ENCODE measurements at regions not wholly inside any gene's neighbourhood (a gene's known extent, or its start where the extent isn't known, plus 50 kb on each side); places are given as distances from the start of the nearest gene placed in this dataset.

DNA sequence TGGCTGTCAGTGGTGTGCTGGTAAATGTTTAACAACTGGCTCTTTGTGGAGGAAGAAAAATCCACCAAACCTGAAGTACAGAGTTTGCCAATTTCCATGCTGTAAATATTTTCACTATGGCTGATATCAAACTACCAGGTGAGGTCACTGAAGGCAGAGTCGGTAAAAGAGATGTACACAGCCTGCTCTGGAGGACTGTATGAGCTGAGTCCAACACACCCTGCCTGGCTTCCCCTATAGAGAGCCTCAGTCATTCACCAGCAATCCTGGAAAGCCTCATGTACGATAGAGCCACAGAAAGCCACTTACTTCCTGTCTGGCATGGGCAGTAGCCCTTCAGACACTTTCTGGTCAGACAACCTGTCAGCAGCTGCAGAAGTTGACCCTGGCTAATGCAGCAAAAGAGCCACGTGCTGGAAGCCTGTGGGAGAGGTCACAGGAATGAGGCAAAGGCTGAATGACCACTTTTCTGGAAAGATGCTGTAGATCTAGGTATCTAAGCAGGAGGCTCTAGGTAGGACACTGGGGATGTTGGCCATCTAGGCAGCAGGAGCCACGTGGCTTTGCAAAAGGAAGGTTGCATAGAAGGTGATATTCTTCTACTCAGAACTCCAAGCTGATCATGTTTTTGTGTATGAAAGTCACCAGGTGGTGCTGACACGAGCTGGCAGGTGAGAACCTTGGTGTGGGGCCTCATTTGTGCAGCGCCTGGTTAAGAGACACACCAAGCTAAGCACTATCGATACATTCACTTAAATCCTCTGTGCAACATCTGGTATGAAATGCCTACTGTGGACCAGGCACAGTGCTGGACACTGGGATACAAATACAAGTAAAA is 553.9 kb downstream of the VRK1 start:
- H3K36me3 ChIP-seq (ENCODE audit: insufficient read depth in 1 of 2, low read depth in 1 of 2), result no peaks in the 10 kb centered on the region
- H3K27ac ChIP-seq, result no peak overlapping the region
- H3K4me3 ChIP-seq, result no peak overlapping the region
- no peak for ATAC-seq
- H3K4me1 ChIP-seq, result no peaks in the 10 kb centered on the region
- no peaks in the 10 kb centered on the region for H3K27me3 ChIP-seq (ENCODE audit: insufficient read depth in 3 of 3, low read length in 2 of 3)
- TF ChIP-seq, protein P1, sequence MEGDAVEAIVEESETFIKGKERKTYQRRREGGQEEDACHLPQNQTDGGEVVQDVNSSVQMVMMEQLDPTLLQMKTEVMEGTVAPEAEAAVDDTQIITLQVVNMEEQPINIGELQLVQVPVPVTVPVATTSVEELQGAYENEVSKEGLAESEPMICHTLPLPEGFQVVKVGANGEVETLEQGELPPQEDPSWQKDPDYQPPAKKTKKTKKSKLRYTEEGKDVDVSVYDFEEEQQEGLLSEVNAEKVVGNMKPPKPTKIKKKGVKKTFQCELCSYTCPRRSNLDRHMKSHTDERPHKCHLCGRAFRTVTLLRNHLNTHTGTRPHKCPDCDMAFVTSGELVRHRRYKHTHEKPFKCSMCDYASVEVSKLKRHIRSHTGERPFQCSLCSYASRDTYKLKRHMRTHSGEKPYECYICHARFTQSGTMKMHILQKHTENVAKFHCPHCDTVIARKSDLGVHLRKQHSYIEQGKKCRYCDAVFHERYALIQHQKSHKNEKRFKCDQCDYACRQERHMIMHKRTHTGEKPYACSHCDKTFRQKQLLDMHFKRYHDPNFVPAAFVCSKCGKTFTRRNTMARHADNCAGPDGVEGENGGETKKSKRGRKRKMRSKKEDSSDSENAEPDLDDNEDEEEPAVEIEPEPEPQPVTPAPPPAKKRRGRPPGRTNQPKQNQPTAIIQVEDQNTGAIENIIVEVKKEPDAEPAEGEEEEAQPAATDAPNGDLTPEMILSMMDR (IDR thresholded peaks at IDR 0.05), result no peak
- DNase-seq, result no peak
- 50 to 57% (median 56%) methylated on average over 7 of the region's 7 CpGs for WGBS, 3 donors
- H3K9me3 ChIP-seq, result no peaks in the 10 kb centered on the region
- intact Hi-C loops (cut with DNase I), result no loop called here

GRCh38 chr14:97353102-97353501 is 555.9 kb downstream of the VRK1 start:
- no peaks in the 10 kb centered on the region for H3K36me3 ChIP-seq (ENCODE audit: insufficient read depth in 1 of 2, low read depth in 1 of 2)
- DNase-seq (no peak), ATAC-seq (no peak)
- H3K4me3 ChIP-seq, result no peak overlapping the region
- intact Hi-C loops (cut with DNase I), result no loop called here
- WGBS, 3 donors, result 75 to 79% (median 78%) methylated on average over 5 of the region's 5 CpGs
- no peaks in the 10 kb centered on the region for H3K4me1 ChIP-seq
- no peaks in the 10 kb centered on the region for H3K27me3 ChIP-seq (ENCODE audit: insufficient read depth in 3 of 3, low read length in 2 of 3)
- no peaks in the 10 kb centered on the region for H3K9me3 ChIP-seq
- H3K27ac ChIP-seq, result no peak overlapping the region
- TF ChIP-seq, protein P1 (IDR thresholded peaks at IDR 0.05), result no peak

DNA sequence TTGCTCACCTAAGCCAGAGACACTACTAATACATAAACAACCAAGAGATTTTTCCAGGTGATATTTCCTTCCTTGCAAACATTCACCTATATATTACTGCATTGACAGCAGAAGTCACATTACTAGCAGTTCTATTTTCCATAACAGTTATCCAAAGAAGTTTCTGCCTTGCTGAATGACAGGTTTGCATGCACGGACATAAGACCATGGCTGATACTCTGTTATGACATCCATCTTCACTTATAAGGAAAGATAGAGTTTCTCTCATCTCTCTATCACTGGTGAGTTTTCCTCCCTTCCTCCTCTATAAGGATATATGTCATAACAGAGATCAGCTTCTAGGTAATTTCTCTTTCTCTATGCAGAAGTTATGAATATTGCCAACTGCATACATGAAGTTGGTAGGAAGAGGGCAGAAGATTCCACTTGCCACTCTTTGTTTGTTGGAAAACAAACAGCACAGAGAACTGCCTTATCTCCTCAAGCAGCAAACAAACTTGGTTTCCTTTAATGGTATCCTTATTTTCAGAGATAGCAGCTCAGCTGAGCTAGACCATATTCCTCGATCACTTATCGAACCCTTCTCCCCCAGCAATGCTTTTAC is 557.0 kb downstream of the VRK1 start:
- no peaks in the 10 kb centered on the region for H3K27me3 ChIP-seq (ENCODE audit: insufficient read depth in 3 of 3, low read length in 2 of 3)
- WGBS, 3 donors, result 49 to 85% (median 66%) methylated on average over 3 of the region's 3 CpGs
- H3K27ac ChIP-seq, result no peak overlapping the region
- ATAC-seq, result no peak
- no peak for DNase-seq
- H3K9me3 ChIP-seq, result no peaks in the 10 kb centered on the region
- H3K36me3 ChIP-seq (ENCODE audit: insufficient read depth in 1 of 2, low read depth in 1 of 2), result no peaks in the 10 kb centered on the region
- intact Hi-C loops (cut with DNase I), result no loop called here
- no peak overlapping the region for H3K4me3 ChIP-seq
- TF ChIP-seq, protein P1 (IDR thresholded peaks at IDR 0.05), result no peak
- H3K4me1 ChIP-seq, result no peaks in the 10 kb centered on the region

GRCh38 chr14:97359341-97359740 is 562.2 kb downstream of the VRK1 start:
- Histone ChIP-seq H3K27ac (no peak overlapping the region), H3K36me3 (ENCODE audit: insufficient read depth in 1 of 2, low read depth in 1 of 2) (no peaks in the 10 kb centered on the region), H3K4me3 (no peak overlapping the region), H3K27me3 (ENCODE audit: insufficient read depth in 3 of 3, low read length in 2 of 3) (no peaks in the 10 kb centered on the region), H3K9me3 (no peaks in the 10 kb centered on the region), H3K4me1 (no peaks in the 10 kb centered on the region)
- WGBS, 3 donors, result 29 to 39% (median 33%) methylated on average over 6 of the region's 6 CpGs
- intact Hi-C loops (cut with DNase I), result no loop called here
- no peak for ATAC-seq
- no peak for DNase-seq
- TF ChIP-seq, protein P1 (IDR thresholded peaks at IDR 0.05), result no peak

Measured in psoas muscle (tissue), 7 donors.